ENCODE measurements at regions not wholly inside any gene's neighbourhood (a gene's known extent, or its start where the extent isn't known, plus 50 kb on each side); places are given as distances from the start of the nearest gene placed in this dataset.
"Not testable (repeated sequence)": the region's sequence is repeated elsewhere in the genome, so short reads cannot be mapped to it uniquely, and the experiment has no call there.

DNA sequence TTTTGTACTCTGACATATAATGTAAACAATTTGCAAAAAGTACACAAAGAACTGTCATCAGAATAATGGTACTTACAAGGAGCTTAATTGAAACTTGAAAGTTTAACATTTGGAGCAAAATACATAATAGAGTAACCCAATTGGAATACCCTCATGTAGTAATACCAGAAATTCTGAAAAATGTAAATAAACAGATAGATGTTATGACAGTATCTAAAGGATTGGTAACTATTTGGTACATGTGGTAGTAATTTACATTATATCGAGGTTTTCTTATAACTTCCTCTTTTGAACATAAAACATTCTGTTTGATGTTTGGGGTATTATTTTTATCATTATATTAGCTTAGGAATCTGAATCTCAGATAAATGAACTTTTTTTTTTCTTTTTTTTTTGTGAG, 211.7 kb upstream of the ELL2 start:
- Mint-ChIP-seq H3K4me3 (no peak overlapping the region), H3K36me3 (no peaks in the 10 kb centered on the region), H3K27me3 (ENCODE audit: low read depth in 3 of 3) (no peaks in the 10 kb centered on the region), H3K4me1 (no peaks in the 10 kb centered on the region), H3K9me3 (peaks cover 0 to 6% (median 3%) of the 10 kb centered on the region in 7 donors), H3K27ac (no peak overlapping the region)
- H3K79me2 ChIP-seq (ENCODE audit: insufficient read depth, low read length) = no peaks in the 10 kb centered on the region
- WGBS (ENCODE audit: insufficient coverage) = no CpG with 5 or more reads among the region's 1 CpG
- H3K27me3 ChIP-seq (ENCODE audit: control insufficient read depth in 2 of 2, insufficient read depth in 2 of 2, low read length in 2 of 2) = no peaks in the 10 kb centered on the region
- no peaks in the 10 kb centered on the region for H3K9me3 ChIP-seq (replicated peaks in 1 of 2; ENCODE audit: control insufficient read depth in 1 of 2, insufficient read depth in 1 of 2, low read length in 2 of 2)
- no peaks in the 10 kb centered on the region for H3K36me3 ChIP-seq (replicated peaks in 1 of 2; ENCODE audit: control insufficient read depth in 1 of 2, insufficient read depth in 2 of 2, low read length in 2 of 2)
- H4K20me1 ChIP-seq (ENCODE audit: insufficient read depth, low read length) = no peaks in the 10 kb centered on the region
- intact Hi-C loops (cut with micrococcal nuclease) = no loop called here
- no peaks in the 10 kb centered on the region for H3K4me1 ChIP-seq (ENCODE audit: control insufficient read depth in 1 of 2, insufficient read depth in 2 of 2, low read length in 2 of 2)
- no peak overlapping the region for H3K4me3 ChIP-seq (replicated peaks in 1 of 3; ENCODE audit: low read depth in 2 of 3, low read length in 3 of 3)
- H2AFZ ChIP-seq (ENCODE audit: insufficient read depth, low read depth, low read length, poor library complexity, severe bottlenecking) = no peak overlapping the region
- H3K9ac ChIP-seq (ENCODE audit: insufficient read depth, low read length, poor library complexity, severe bottlenecking) = no peak overlapping the region
- no peak for TF ChIP-seq CTCF (IDR thresholded peaks at IDR 0.05)
- DNase-seq = no peak
- H3K27ac ChIP-seq (ENCODE audit: low read depth in 1 of 2, low read length in 2 of 2) = no peak overlapping the region
- no peak overlapping the region for H3K4me2 ChIP-seq (replicated peaks; ENCODE audit: extremely low read depth, low read length, poor library complexity, severe bottlenecking)

GRCh38 chr5:96172436-96172835, 210.8 kb upstream of the ELL2 start:
- H3K36me3 Mint-ChIP-seq = no peaks in the 10 kb centered on the region
- TF ChIP-seq CTCF (IDR thresholded peaks at IDR 0.05) = no peak
- Histone ChIP-seq H2AFZ (ENCODE audit: insufficient read depth, low read depth, low read length, poor library complexity, severe bottlenecking) (no peak overlapping the region), H3K9me3 (replicated peaks in 1 of 2; ENCODE audit: control insufficient read depth in 1 of 2, insufficient read depth in 1 of 2, low read length in 2 of 2) (no peaks in the 10 kb centered on the region), H3K4me1 (ENCODE audit: control insufficient read depth in 1 of 2, insufficient read depth in 2 of 2, low read length in 2 of 2) (no peaks in the 10 kb centered on the region), H3K4me3 (replicated peaks in 1 of 3; ENCODE audit: low read depth in 2 of 3, low read length in 3 of 3) (no peak overlapping the region), H3K79me2 (ENCODE audit: insufficient read depth, low read length) (no peaks in the 10 kb centered on the region), H3K9ac (ENCODE audit: insufficient read depth, low read length, poor library complexity, severe bottlenecking) (no peak overlapping the region), H3K27ac (ENCODE audit: low read depth in 1 of 2, low read length in 2 of 2) (no peak overlapping the region), H3K4me2 (replicated peaks; ENCODE audit: extremely low read depth, low read length, poor library complexity, severe bottlenecking) (no peak overlapping the region), H3K36me3 (replicated peaks in 1 of 2; ENCODE audit: control insufficient read depth in 1 of 2, insufficient read depth in 2 of 2, low read length in 2 of 2) (no peaks in the 10 kb centered on the region), H4K20me1 (ENCODE audit: insufficient read depth, low read length) (no peaks in the 10 kb centered on the region), H3K27me3 (ENCODE audit: control insufficient read depth in 2 of 2, insufficient read depth in 2 of 2, low read length in 2 of 2) (no peaks in the 10 kb centered on the region)
- H3K27ac Mint-ChIP-seq = no peak overlapping the region
- H3K9me3 Mint-ChIP-seq = peaks cover 0 to 6% (median 3%) of the 10 kb centered on the region in 7 donors
- 100% methylated on average over 1 of the region's 2 CpGs for WGBS (ENCODE audit: insufficient coverage)
- no peak for DNase-seq
- H3K27me3 Mint-ChIP-seq (ENCODE audit: low read depth in 3 of 3) = no peaks in the 10 kb centered on the region
- H3K4me3 Mint-ChIP-seq = no peak overlapping the region
- H3K4me1 Mint-ChIP-seq = no peaks in the 10 kb centered on the region
- intact Hi-C loops (cut with micrococcal nuclease) = no loop called here

GRCh38 chr5:96171973-96172372, 210.3 kb upstream of the ELL2 start:
- H3K36me3 ChIP-seq (replicated peaks in 1 of 2; ENCODE audit: control insufficient read depth in 1 of 2, insufficient read depth in 2 of 2, low read length in 2 of 2); H3K79me2 ChIP-seq (ENCODE audit: insufficient read depth, low read length); H3K9me3 ChIP-seq (replicated peaks in 1 of 2; ENCODE audit: control insufficient read depth in 1 of 2, insufficient read depth in 1 of 2, low read length in 2 of 2); H3K27ac Mint-ChIP-seq; DNase-seq; H3K36me3 Mint-ChIP-seq; H3K9me3 Mint-ChIP-seq; H3K4me2 ChIP-seq (replicated peaks; ENCODE audit: extremely low read depth, low read length, poor library complexity, severe bottlenecking); H4K20me1 ChIP-seq (ENCODE audit: insufficient read depth, low read length); H2AFZ ChIP-seq (ENCODE audit: insufficient read depth, low read depth, low read length, poor library complexity, severe bottlenecking); H3K4me1 ChIP-seq (ENCODE audit: control insufficient read depth in 1 of 2, insufficient read depth in 2 of 2, low read length in 2 of 2); intact Hi-C loops (cut with micrococcal nuclease); H3K27ac ChIP-seq (ENCODE audit: low read depth in 1 of 2, low read length in 2 of 2); H3K27me3 Mint-ChIP-seq (ENCODE audit: low read depth in 3 of 3); H3K9ac ChIP-seq (ENCODE audit: insufficient read depth, low read length, poor library complexity, severe bottlenecking); H3K4me3 Mint-ChIP-seq; H3K27me3 ChIP-seq (ENCODE audit: control insufficient read depth in 2 of 2, insufficient read depth in 2 of 2, low read length in 2 of 2); H3K4me3 ChIP-seq (replicated peaks in 1 of 3; ENCODE audit: low read depth in 2 of 3, low read length in 3 of 3); H3K4me1 Mint-ChIP-seq: not testable (repeated sequence)
- 96% methylated on average over 3 of the region's 4 CpGs for WGBS (ENCODE audit: insufficient coverage)
